ENCODE measurements at regions not wholly inside any gene's neighbourhood (a gene's known extent, or its start where the extent isn't known, plus 50 kb on each side); places are given as distances from the start of the nearest gene placed in this dataset.

DNA sequence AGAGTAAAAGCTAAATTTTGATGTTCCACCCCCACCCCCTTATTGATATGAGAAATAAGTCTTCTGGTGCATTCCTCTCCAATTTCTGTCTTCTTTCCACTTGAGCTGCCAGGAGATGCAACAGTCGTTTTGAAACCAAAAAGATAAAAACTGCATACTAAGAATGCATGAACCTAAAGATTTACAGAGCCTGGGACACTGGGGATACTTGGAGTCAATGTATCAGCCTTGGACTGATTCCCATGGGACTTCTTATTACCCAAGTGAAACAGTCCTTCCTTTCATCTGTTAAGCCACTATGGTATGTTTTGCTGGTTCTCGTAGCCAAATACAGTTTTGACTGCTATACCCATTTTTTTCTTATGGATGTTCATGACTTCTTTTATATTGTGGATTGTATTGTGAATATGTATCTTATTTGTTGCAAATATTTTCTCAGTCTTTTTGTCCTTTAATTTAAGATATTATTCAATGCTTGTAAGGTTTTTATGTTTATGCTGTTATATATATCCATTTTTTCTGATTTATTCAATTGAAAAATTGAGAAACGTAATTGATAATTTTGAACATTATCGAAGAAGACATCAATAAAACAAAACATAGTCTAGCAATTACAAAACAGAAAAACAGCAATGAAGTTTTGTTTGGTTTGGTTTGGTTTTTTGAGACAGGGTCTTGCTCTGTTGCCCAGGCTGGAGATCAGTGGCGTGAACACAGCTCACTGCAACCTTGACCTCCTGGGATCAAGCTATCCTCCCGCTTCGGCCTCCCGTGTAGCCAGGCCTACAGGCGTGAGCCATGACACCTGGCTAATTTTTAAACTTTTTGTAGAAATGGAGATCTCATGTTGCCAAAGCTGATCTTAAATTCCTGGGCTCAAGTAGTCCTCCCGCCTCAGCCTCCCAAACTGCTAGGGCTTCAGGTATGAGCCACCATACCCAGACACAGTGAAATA, 85.4 kb upstream of the ETV6 start:
- TF ChIP-seq EZH2 (IDR thresholded peaks at IDR 0.05; ENCODE audit: low read depth, unreplicated experiment) (no peak), ZNF331 (CRISPR knock-in tag; IDR thresholded peaks at IDR 0.05; ENCODE audit: low read depth) (no peak), CREB1 (CRISPR knock-in tag; IDR thresholded peaks at IDR 0.05; ENCODE audit: low read depth) (no peak), EZH2phosphoT487 (IDR thresholded peaks at IDR 0.05; ENCODE audit: unreplicated experiment) (no peak), POLR2AphosphoS5 (IDR thresholded peaks at IDR 0.05; ENCODE audit: low read depth) (no peak), ZNF114 (CRISPR knock-in tag; IDR thresholded peaks at IDR 0.05) (no peak)
- TF ChIP-seq, protein P1, sequence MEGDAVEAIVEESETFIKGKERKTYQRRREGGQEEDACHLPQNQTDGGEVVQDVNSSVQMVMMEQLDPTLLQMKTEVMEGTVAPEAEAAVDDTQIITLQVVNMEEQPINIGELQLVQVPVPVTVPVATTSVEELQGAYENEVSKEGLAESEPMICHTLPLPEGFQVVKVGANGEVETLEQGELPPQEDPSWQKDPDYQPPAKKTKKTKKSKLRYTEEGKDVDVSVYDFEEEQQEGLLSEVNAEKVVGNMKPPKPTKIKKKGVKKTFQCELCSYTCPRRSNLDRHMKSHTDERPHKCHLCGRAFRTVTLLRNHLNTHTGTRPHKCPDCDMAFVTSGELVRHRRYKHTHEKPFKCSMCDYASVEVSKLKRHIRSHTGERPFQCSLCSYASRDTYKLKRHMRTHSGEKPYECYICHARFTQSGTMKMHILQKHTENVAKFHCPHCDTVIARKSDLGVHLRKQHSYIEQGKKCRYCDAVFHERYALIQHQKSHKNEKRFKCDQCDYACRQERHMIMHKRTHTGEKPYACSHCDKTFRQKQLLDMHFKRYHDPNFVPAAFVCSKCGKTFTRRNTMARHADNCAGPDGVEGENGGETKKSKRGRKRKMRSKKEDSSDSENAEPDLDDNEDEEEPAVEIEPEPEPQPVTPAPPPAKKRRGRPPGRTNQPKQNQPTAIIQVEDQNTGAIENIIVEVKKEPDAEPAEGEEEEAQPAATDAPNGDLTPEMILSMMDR (conservative IDR thresholded peaks at IDR 0.05; ENCODE audit: low read depth in 2 of 2), result no peak
- TF ChIP-seq, protein P2, sequence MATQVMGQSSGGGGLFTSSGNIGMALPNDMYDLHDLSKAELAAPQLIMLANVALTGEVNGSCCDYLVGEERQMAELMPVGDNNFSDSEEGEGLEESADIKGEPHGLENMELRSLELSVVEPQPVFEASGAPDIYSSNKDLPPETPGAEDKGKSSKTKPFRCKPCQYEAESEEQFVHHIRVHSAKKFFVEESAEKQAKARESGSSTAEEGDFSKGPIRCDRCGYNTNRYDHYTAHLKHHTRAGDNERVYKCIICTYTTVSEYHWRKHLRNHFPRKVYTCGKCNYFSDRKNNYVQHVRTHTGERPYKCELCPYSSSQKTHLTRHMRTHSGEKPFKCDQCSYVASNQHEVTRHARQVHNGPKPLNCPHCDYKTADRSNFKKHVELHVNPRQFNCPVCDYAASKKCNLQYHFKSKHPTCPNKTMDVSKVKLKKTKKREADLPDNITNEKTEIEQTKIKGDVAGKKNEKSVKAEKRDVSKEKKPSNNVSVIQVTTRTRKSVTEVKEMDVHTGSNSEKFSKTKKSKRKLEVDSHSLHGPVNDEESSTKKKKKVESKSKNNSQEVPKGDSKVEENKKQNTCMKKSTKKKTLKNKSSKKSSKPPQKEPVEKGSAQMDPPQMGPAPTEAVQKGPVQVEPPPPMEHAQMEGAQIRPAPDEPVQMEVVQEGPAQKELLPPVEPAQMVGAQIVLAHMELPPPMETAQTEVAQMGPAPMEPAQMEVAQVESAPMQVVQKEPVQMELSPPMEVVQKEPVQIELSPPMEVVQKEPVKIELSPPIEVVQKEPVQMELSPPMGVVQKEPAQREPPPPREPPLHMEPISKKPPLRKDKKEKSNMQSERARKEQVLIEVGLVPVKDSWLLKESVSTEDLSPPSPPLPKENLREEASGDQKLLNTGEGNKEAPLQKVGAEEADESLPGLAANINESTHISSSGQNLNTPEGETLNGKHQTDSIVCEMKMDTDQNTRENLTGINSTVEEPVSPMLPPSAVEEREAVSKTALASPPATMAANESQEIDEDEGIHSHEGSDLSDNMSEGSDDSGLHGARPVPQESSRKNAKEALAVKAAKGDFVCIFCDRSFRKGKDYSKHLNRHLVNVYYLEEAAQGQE (IDR thresholded peaks at IDR 0.05; ENCODE audit: unreplicated experiment), result no peak
- TF ChIP-seq, protein P3, sequence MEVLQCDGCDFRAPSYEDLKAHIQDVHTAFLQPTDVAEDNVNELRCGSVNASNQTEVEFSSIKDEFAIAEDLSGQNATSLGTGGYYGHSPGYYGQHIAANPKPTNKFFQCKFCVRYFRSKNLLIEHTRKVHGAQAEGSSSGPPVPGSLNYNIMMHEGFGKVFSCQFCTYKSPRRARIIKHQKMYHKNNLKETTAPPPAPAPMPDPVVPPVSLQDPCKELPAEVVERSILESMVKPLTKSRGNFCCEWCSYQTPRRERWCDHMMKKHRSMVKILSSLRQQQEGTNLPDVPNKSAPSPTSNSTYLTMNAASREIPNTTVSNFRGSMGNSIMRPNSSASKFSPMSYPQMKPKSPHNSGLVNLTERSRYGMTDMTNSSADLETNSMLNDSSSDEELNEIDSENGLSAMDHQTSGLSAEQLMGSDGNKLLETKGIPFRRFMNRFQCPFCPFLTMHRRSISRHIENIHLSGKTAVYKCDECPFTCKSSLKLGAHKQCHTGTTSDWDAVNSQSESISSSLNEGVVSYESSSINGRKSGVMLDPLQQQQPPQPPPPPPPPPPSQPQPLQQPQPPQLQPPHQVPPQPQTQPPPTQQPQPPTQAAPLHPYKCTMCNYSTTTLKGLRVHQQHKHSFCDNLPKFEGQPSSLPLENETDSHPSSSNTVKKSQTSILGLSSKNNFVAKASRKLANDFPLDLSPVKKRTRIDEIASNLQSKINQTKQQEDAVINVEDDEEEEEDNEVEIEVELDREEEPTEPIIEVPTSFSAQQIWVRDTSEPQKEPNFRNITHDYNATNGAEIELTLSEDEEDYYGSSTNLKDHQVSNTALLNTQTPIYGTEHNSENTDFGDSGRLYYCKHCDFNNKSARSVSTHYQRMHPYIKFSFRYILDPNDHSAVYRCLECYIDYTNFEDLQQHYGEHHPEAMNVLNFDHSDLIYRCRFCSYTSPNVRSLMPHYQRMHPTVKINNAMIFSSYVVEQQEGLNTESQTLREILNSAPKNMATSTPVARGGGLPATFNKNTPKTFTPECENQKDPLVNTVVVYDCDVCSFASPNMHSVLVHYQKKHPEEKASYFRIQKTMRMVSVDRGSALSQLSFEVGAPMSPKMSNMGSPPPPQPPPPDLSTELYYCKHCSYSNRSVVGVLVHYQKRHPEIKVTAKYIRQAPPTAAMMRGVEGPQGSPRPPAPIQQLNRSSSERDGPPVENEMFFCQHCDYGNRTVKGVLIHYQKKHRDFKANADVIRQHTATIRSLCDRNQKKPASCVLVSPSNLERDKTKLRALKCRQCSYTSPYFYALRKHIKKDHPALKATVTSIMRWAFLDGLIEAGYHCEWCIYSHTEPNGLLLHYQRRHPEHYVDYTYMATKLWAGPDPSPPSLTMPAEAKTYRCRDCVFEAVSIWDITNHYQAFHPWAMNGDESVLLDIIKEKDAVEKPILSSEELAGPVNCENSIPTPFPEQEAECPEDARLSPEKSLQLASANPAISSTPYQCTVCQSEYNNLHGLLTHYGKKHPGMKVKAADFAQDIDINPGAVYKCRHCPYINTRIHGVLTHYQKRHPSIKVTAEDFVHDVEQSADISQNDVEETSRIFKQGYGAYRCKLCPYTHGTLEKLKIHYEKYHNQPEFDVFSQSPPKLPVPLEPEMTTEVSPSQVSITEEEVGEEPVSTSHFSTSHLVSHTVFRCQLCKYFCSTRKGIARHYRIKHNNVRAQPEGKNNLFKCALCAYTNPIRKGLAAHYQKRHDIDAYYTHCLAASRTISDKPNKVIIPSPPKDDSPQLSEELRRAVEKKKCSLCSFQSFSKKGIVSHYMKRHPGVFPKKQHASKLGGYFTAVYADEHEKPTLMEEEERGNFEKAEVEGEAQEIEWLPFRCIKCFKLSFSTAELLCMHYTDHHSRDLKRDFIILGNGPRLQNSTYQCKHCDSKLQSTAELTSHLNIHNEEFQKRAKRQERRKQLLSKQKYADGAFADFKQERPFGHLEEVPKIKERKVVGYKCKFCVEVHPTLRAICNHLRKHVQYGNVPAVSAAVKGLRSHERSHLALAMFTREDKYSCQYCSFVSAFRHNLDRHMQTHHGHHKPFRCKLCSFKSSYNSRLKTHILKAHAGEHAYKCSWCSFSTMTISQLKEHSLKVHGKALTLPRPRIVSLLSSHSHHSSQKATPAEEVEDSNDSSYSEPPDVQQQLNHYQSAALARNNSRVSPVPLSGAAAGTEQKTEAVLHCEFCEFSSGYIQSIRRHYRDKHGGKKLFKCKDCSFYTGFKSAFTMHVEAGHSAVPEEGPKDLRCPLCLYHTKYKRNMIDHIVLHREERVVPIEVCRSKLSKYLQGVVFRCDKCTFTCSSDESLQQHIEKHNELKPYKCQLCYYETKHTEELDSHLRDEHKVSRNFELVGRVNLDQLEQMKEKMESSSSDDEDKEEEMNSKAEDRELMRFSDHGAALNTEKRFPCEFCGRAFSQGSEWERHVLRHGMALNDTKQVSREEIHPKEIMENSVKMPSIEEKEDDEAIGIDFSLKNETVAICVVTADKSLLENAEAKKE (CRISPR knock-in tag; IDR thresholded peaks at IDR 0.05), result no peak
